AG04450 (cell line): ENCODE measurements at regions not wholly inside any gene's neighbourhood (a gene's known extent, or its start where the extent isn't known, plus 50 kb on each side); places are given as distances from the start of the nearest gene placed in this dataset.

Experiments used
- CTCF ChIA-PET: fragments of 300-600, 350-600 bp; formaldehyde crosslinking; extraction: SDS; loops from one replicate; lab custom pipeline; 2022; ENCODE audit warnings: antibody characterized with exemption, inconsistent platforms; lab: Charles Lee
- POLR2A ChIA-PET: fragments of 350-600 bp; formaldehyde crosslinking; extraction: SDS; loops from one replicate; lab custom pipeline; 2021; ENCODE audit warnings: antibody characterized with exemption, inconsistent platforms; lab: Yijun Ruan, JAX
- DNase-seq: peaks from one replicate; pipeline ENCODE4 v3.0.0-alpha.2; 2011; ENCODE audit warnings: low read depth, low spot score
- H3K27ac ChIP-seq: one replicate; pipeline ENCODE4 v1.5.1; 2012; ENCODE audit warnings: low read depth, low read length, control low read depth
- H3K27me3 ChIP-seq: one replicate; pipeline ENCODE4 v1.6.0; 2012; ENCODE audit warnings: low read length; ENCODE audit not compliant: control insufficient read depth, insufficient read depth
- H3K4me3 ChIP-seq: 2 replicates; pipeline ENCODE4 v1.5.1; 2011; ENCODE audit warnings: mild to moderate bottlenecking, low read depth, low read length, control low read depth
- H3K9me3 ChIP-seq: 2 replicates; pipeline ENCODE4 v1.5.1; 2012; ENCODE audit warnings: low read length; ENCODE audit not compliant: control insufficient read depth, insufficient read depth
- TF ChIP-seq, protein P1 (sequence below): IDR thresholded peaks from 2 replicates; pipeline ENCODE4 v1.5.1; 2011; ENCODE audit warnings: low read depth, low read length, control low read depth, inconsistent platforms

DNA sequence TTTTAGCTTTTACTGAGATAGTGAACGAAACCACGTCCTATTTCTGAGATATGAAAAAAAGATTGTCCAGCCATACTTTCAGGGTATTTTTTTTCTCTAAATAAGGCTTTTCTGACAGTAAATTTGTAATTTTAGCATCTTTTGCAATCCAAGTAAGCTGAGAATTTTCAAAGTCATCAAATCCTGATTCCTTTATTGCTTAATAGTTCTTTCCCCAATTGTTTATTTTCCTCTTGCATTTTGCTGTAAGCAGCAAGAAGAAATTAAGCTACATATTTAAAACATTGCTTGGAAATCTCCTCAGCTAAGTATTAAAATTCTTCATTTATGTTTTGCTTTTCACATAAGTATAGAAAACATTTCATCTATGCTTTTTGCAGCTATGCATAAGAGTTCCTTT lies 493.3 kb upstream of the CCDC179 start:
- Histone ChIP-seq H3K27ac (no peak overlapping the region), H3K4me3 (no peak overlapping the region), H3K27me3 (no peaks in the 10 kb centered on the region), H3K9me3 (no peaks in the 10 kb centered on the region; the same call in 1 of the 2 replicates)
- POLR2A ChIA-PET = no interaction called here
- CTCF ChIA-PET = interaction anchor here (0.7 to 1.0 kb wide), 3 partner anchors 11 to 478 kb away, joined by 3 to 5 read pairs (median 3); no protein-coding TSS in a partner anchor
- no peak for DNase-seq
- TF ChIP-seq, protein P1, sequence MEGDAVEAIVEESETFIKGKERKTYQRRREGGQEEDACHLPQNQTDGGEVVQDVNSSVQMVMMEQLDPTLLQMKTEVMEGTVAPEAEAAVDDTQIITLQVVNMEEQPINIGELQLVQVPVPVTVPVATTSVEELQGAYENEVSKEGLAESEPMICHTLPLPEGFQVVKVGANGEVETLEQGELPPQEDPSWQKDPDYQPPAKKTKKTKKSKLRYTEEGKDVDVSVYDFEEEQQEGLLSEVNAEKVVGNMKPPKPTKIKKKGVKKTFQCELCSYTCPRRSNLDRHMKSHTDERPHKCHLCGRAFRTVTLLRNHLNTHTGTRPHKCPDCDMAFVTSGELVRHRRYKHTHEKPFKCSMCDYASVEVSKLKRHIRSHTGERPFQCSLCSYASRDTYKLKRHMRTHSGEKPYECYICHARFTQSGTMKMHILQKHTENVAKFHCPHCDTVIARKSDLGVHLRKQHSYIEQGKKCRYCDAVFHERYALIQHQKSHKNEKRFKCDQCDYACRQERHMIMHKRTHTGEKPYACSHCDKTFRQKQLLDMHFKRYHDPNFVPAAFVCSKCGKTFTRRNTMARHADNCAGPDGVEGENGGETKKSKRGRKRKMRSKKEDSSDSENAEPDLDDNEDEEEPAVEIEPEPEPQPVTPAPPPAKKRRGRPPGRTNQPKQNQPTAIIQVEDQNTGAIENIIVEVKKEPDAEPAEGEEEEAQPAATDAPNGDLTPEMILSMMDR = no peak

DNA sequence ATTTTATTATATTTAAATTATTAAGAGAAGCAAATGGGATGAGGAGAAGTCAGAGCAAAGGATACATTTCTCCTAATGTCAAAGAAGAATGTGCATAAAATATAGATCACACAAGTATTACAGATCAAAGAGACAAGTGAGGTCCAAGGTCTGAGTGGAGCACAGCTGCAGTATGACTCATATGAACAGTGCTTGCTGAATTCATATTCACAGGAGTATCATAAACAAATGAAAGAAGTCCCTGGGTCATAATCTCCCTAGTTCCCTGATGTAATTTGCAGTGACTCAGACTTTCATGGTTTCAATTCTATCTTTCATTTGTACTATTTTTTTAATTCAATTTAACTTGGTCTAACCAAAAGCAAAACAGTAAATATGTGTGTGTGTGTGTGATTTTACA lies 499.0 kb upstream of the CCDC179 start:
- TF ChIP-seq, protein P1 = no peak
- Histone ChIP-seq H3K27me3 (no peaks in the 10 kb centered on the region), H3K9me3 (no peaks in the 10 kb centered on the region), H3K27ac (no peak overlapping the region), H3K4me3 (no peak overlapping the region)
- peak; percentile 88 for DNase-seq
- ChIA-PET CTCF (no interaction called here), POLR2A (no interaction called here)

DNA sequence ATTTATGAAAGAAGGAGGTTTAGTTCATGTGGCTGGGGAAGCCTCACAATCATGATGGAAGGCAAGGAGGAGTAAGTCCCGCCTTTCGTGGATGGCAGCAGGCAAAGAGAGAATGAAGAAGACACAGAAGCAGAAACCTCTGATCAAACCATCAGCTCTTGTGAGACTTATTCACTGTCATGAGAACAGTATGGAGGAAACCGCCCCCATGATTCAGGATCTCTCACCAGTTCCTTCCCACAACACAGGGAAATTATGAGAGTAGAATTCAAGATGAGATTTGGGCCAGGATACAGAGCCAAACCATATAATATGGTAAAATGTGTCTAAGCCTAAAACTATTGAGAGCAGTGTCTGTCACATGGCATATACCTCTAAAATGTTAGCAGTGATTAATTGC lies 503.8 kb upstream of the CCDC179 start:
- no peaks in the 10 kb centered on the region for H3K9me3 ChIP-seq
- H3K27ac ChIP-seq = no peak overlapping the region
- TF ChIP-seq, protein P1 = no peak
- H3K27me3 ChIP-seq = no peaks in the 10 kb centered on the region
- H3K4me3 ChIP-seq = no peak overlapping the region
- CTCF ChIA-PET = no interaction called here
- DNase-seq = no peak
- POLR2A ChIA-PET = no interaction called here

DNA sequence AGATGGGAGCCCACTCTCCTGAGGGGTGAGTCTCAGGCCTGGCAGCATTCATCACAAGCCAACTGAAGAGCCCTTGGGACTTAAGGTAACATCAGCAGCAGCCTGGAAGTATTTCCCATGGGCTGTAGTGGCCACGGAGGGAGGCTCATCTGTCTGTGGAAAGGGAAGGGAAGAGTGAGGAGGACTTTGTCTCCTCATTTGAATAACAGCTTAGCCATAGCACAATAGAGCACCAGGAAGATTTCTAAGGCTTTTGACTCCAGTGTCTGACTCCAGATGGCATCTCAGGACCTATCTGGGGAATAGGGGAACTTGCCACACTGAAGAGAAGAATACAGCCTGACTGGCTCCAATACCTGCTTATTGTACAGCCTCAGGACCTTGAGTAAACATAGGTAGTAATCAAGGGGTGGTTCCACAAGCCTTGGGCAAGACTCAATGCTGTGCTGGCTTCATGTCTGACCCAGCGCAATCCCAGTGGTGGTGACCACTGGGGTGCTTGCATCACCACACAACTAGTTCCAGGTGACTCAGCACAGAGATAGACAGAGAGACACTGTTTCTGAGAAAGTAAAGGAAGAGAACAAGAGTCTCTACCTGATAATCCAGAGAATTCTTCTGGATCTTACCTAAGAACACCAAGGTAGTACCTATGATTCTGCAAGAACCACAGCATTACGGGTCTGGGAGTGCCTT lies 510.5 kb upstream of the CCDC179 start:
- Histone ChIP-seq H3K27me3 (no peaks in the 10 kb centered on the region), H3K9me3 (no peaks in the 10 kb centered on the region), H3K4me3 (no peak overlapping the region), H3K27ac (no peak overlapping the region)
- ChIA-PET CTCF (interaction anchor here (1.0 kb wide), 1 partner anchor 244 kb away, joined by 4 read pairs; no protein-coding TSS in a partner anchor), POLR2A (no interaction called here)
- DNase-seq = no peak
- TF ChIP-seq, protein P1 = no peak

DNA sequence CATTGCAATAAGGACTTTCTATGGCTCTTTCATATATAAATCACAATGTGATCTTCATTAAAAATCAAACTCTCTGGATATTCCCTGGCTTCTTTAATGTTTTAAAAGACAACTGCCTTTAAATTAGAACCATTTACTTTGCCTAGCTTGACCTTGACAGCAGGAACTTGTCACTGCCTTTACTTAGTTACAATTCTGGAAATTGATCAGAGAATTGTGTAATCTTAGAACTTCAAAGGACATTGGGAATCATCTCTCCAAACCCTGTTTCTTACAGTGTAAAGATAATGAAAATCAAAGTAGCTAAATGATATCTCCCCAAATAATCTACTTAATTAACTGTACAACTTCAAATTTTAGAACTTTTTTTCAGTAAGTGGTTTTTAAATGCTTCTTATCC lies 517.6 kb upstream of the CCDC179 start:
- TF ChIP-seq, protein P1 = no peak
- no peak for DNase-seq
- H3K4me3 ChIP-seq = no peak overlapping the region
- ChIA-PET POLR2A (no interaction called here), CTCF (no interaction called here)
- no peaks in the 10 kb centered on the region for H3K27me3 ChIP-seq
- H3K27ac ChIP-seq = no peak overlapping the region
- no peaks in the 10 kb centered on the region for H3K9me3 ChIP-seq
